Renal cortex interstitium (tissue), 11 donors: ENCODE measurements at regions not wholly inside any gene's neighbourhood (a gene's known extent, or its start where the extent isn't known, plus 50 kb on each side); places are given as distances from the start of the nearest gene placed in this dataset.
A peak's percentile ranks its signal among the peaks of the same experiment; 100 is the strongest.

Experiments
- DNase-seq, 11 donors: peaks; one replicate each; pipeline ENCODE4 v3.0.0-alpha.2; 2013; ENCODE audit warnings: low read depth in 9 of 11, low spot score in 4 of 11; ENCODE audit errors: extremely low read depth in 1 of 11

DNA sequence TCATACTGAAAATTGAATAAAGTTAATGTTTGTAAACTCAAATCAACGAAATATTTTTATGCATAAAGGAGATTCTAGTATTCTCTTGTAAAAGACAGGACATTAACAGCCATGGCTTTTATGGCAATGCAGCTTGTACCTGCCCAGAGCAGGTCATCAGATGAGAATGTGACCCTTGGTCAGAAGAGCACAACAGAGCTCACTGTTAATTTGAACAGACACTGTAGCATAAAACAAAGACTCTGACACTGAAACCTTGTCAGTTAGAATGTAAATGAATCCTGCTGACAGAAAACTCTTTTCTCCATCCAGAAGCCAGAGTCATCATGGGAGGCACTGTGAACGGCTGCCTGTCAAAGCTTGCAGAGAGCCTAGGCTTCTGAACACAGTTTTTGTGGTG is 410.6 kb downstream of the RAP2B start:
- no peak for DNase-seq

DNA sequence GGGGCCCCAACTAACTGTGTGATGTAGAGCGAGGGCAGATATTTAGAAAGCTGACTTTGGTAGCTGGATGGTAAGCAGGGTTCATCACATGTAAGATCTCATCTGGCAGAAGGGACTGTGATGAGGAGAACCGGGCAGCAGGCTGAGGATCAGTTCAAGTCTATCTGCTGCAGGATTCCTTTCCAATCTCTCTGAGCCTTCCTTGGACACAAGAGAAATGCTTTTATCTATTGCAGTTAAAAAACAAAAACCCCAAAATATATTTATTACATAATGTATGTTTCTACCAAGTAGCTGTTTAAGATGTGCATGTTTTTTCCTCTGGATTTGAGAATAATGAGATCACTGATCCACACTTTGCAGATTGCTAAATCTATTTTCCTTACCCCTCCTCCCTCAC is 411.5 kb downstream of the RAP2B start:
- DNase-seq, result no peak

DNA sequence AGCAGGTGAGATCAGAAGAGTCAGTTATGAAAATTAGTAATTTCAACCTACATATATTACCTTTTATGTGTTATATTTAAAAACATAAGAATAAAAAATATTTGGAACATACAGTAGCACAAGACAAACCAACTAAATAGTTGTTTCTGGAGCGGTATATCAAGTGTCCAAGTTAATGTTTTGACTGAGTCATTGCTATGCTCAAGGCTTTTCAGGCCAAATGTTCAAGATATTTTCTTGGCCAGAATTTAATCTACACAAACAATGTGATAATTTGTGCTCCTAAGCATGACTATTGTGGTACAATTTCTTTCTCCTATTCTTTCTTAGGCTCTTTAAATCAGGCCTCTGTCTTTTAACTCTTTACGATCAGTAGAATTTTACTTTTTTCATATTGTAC is 412.4 kb downstream of the RAP2B start:
- no peak for DNase-seq

DNA sequence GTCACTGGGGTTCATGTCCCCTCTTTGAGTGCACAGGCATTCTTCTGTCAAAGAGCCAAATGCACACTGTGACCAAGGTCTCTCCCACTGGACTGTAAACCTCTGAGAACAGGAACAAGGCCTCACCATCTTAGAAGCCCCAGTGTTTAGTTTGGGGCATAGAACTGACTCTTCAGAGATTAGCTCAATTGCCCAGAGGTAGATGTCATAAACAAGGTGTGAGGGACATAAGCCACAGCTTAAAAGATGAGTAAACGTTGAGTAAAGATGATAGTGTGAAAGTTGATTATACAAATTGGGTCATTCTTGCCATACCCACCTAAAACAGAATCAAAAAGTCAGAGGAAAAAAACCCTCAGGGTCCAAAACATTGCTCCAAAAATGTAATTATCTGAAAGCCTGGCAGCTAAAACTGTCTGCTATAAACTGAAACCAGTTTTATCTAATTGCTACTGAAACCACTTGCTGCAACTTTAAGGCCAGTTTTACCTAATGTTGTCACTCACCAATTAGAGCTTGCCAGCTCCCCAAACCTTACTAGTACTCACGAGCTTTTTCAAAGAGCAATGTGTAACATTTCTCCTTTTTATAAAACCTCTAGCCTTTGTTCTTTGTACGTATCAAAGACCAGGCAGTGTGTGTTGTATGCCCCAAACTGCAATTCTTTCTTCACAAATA is 415.2 kb downstream of the RAP2B start:
- no peak for DNase-seq

- DNase-seq, result no peak
Observed at GRCh38 chr3:153578046-153578445, 416.0 kb downstream of the RAP2B start.

DNA sequence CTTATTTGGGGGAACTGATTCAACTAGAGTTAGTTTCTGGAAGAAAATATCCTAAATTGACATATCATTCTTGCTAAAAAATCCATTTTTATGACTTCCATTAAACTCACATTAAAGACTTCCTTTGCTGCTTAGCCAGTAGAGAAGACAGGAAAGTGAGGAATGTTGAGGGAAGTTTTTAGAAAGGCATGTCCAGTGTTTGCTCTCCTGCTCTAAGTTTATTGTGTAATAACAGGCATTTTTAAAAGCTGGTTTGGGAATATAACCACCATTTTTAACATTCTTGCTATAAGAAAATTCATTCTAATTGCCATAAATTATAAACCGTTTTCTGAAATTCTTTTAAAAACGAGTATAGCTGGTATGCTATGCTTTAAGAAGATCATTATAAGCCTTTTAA is 428.0 kb downstream of the RAP2B start:
- no peak for DNase-seq

DNA sequence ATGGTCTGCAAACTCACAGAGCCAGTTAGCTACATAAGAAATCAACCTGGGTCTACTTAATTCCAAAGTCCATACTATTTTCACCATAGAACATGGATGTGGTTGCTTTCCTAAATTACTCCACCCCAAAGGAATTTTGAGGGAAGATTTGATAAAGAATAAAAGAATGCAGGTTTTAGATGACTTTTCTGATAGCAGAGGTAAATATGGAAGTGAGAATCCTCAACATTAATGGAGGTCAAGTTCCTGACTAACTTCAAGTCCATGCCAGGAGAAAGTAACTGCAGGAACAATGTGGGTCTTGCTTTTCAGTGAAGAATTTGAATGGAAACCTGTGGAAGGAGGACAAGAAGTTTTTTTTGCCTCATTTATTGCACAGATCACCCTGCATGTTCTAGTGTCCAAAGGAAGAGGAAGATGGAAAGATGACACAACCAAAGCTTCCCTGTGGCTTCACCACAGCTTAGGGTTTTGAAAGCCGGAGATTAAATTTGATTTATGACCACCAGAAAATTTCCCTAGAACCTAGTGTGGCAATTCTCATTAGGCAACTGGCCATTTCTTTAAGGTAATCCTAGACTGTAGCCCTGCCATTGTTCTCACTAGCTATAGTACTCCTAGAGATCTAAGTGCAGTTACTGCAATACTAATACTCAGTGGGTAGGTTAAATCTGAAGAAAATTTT is 429.7 kb downstream of the RAP2B start:
- no peak for DNase-seq

DNA sequence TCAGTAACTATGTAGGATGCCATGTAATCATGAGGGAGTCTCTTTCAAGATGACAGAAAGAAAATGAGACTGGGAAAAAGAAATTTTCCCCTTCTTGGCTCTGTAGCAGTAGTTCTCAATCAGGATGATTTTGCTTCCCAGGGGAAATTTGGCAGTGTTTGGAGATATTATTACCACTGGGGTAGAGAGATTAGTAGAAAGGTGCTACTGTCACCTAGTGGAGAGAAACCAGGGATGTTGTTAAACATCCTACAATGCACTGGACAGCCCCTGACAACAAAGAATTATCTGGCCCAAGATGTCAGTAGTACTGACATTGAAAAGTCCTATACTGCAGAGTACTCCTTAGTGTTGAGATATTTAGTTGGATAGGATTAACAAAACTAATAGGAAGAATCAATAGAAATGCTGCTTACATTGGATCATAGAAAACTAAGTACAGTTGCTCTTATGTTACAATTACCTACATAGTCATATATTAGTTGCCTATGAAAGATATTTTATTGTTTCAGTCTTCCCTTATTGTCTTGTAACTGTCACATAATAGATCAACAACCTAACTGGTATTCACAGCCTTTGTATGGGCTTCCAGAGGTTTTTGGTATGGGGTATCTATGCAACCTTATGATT is 433.3 kb downstream of the RAP2B start:
- DNase-seq, result peak in 1 of 11 donors; percentile 6

GRCh38 chr3:153596401-153596800 is 434.4 kb downstream of the RAP2B start:
- no peak for DNase-seq

DNA sequence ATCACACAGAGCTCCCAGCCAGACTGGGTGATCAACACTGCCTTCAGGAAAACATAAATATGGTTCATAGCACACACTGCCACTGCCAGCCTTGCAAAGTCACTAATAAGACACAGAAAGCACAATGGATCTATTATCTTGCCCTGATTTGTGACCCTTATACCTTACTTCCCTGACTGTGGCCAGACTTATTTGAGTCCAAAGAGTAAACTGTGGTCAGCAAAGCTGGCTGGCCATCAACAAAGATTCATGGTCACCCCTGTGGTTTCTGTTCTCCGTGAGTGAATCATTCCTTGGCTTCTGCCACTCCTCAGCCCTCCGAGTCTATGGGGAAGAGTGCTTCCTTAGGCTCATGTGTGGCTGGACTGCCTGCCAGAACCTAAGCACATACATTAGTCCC is 437.7 kb downstream of the RAP2B start:
- DNase-seq, result no peak

DNA sequence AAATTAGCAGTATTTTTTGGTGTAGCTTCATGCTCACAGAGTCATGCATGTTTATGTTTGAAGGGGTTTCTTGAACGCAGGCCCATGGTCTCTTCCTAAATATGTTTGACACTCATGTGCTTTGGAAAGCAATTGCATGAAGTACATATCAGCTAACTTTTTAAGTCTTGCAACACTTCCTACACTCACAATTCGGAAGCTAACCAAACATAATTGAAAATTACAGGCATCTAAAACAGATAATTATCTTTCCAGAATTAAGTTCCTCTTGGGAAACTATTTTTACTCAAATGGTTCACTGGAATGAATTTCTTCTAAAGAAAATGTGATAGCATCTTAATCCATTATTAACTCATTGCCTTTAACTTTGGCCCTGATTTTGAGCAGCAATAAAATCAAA is 438.9 kb downstream of the RAP2B start:
- no peak for DNase-seq

GRCh38 chr3:153601374-153601853 is 439.4 kb downstream of the RAP2B start:
- DNase-seq, result no peak

DNA sequence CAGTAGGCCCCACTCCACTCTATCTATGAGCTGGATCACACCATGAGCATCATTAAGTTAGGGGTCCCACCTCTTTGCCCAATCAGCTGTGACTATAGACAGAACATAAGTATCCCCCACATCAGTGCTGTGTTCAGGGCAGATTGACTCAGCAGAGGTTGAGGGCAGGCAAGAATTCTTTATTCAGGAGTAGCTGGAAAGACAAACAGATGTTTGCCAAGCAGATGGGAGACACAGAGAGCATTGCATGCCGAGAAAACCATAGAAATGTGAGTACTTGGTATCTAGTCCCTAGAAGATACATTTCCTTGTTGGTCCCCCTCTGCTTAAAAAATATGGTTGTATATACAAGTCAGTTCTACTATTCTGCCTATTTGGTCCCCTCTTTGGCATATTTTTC is 440.8 kb downstream of the RAP2B start:
- DNase-seq, result no peak

GRCh38 chr3:153614140-153614539 is 452.1 kb downstream of the RAP2B start:
- no peak for DNase-seq

DNA sequence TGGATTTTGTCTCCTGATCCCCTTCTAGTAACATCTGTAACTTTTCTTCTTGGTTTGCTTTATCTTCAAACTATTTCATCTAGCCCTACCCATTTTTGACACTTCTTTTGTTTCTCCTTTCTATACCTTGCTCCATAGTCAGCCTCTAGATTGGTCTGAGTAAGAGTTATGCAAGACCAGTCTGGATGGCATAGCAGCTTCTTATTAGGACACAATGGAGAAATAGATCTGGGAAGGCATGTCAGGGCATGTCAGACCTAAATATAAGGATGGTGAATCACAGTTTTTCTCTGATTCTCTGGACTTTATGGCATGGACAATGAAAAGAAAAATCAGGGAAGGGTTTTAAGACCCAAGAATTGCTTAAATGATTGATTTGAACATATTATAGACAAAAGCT is 452.5 kb downstream of the RAP2B start:
- no peak for DNase-seq

GRCh38 chr3:153615863-153616262 is 453.8 kb downstream of the RAP2B start:
- no peak for DNase-seq

- no peak for DNase-seq
Observed at GRCh38 chr3:153617463-153617862, 455.4 kb downstream of the RAP2B start.

DNA sequence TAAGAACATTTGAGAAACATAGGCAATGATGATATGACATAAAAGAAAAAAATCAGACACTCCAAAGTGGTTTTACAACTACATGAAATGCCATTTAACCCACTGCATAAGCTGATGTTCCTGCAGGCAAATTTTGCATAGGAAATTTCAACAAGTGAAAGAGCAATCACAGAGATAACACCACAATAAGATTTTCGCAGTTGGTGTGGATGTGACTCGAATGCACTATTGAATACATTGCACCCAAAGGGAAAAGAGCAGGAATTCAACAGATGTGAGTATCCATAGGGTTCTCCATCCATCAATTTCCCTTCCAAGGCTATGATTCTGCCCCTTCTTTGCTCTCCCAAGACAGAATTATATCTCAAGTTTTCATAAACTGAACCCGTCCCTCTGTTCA is 456.1 kb downstream of the RAP2B start:
- DNase-seq, result no peak

DNA sequence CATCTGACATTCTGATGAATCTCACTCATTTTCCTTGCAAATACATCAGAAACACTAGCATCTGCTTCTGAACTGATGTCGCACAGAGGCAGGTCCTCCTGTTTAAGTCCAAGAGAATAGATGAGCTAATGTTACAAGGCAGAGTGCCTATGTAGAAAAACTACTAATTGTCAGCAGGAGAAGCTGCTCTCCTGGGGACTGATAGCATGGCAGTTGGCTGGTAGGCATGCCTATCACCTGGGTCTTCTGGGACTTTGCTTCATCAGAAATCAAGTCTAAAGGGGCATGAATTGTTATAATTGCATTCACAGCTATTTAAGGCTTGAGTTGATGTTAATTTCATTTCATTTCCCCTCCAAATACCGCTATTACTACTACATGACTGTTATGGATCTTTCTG is 457.2 kb downstream of the RAP2B start:
- no peak for DNase-seq

DNA sequence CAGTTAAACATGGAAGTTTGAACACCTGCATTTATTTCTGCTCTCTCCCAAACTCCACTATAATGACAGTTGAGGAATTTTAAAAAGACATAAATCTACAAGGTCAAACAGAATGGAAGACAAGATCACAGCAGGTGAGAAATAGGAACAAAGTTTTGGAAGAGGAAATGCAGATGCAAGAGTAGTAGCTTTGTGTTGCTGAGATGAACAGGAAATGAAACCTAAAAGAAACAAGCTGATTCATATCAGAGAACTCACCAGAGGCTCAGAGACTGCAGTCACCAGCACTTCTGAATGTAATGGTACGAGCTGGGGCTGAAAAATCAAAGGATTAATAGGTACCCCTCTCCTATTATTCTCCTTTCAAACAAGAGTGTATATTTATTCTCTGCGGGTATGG is 459.9 kb downstream of the RAP2B start:
- DNase-seq, result no peak

GRCh38 chr3:153623834-153624233 is 461.8 kb downstream of the RAP2B start:
- no peak for DNase-seq
